ENCODE measurements at regions not wholly inside any gene's neighbourhood (a gene's known extent, or its start where the extent isn't known, plus 50 kb on each side); places are given as distances from the start of the nearest gene placed in this dataset.

- no peak for DNase-seq
Measured at GRCh38 chr1:70895531-70895930, 152.1 kb downstream of the PTGER3 start.

- DNase-seq = no peak
Measured at GRCh38 chr1:70896224-70896623, 151.4 kb downstream of the PTGER3 start.

GRCh38 chr1:70897273-70897672 is 150.3 kb downstream of the PTGER3 start:
- DNase-seq = no peak

- DNase-seq = no peak
Measured at GRCh38 chr1:70899735-70900134, 147.9 kb downstream of the PTGER3 start.

GRCh38 chr1:70902211-70902610 is 145.4 kb downstream of the PTGER3 start:
- no peak for DNase-seq

- DNase-seq = no peak
Measured at GRCh38 chr1:70906800-70907199, 140.8 kb downstream of the PTGER3 start.

- DNase-seq = no peak
Measured at GRCh38 chr1:70907563-70908310, 139.9 kb downstream of the PTGER3 start.

- DNase-seq = no peak
Measured at GRCh38 chr1:70909262-70909822, 138.3 kb downstream of the PTGER3 start.

- DNase-seq = no peak
Measured at GRCh38 chr1:70910013-70910412, 137.6 kb downstream of the PTGER3 start.

- DNase-seq = no peak
Measured at GRCh38 chr1:70911861-70912260, 135.8 kb downstream of the PTGER3 start.

GRCh38 chr1:70914224-70914623 is 133.4 kb downstream of the PTGER3 start:
- DNase-seq = no peak

GRCh38 chr1:70915258-70916033 is 132.2 kb downstream of the PTGER3 start:
- DNase-seq = no peak

- DNase-seq = no peak
Measured at GRCh38 chr1:70916034-70916427, 131.6 kb downstream of the PTGER3 start.

- no peak for DNase-seq
Measured at GRCh38 chr1:70919706-70920323, 127.8 kb downstream of the PTGER3 start.

Data from SW 1271 (cell line).